ENCODE measurements at regions not wholly inside any gene's neighbourhood (a gene's known extent, or its start where the extent isn't known, plus 50 kb on each side); places are given as distances from the start of the nearest gene placed in this dataset.

GRCh38 chr1:177686933-177687332 is 282.9 kb downstream of the SEC16B start:
- TF ChIP-seq, protein P1, sequence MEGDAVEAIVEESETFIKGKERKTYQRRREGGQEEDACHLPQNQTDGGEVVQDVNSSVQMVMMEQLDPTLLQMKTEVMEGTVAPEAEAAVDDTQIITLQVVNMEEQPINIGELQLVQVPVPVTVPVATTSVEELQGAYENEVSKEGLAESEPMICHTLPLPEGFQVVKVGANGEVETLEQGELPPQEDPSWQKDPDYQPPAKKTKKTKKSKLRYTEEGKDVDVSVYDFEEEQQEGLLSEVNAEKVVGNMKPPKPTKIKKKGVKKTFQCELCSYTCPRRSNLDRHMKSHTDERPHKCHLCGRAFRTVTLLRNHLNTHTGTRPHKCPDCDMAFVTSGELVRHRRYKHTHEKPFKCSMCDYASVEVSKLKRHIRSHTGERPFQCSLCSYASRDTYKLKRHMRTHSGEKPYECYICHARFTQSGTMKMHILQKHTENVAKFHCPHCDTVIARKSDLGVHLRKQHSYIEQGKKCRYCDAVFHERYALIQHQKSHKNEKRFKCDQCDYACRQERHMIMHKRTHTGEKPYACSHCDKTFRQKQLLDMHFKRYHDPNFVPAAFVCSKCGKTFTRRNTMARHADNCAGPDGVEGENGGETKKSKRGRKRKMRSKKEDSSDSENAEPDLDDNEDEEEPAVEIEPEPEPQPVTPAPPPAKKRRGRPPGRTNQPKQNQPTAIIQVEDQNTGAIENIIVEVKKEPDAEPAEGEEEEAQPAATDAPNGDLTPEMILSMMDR (IDR thresholded peaks at IDR 0.05): no peak
- no peak for TF ChIP-seq POLR2A (IDR thresholded peaks at IDR 0.05)

Data from adrenal gland (tissue), 5 donors.